GM19099 (cell line): ENCODE measurements at regions not wholly inside any gene's neighbourhood (a gene's known extent, or its start where the extent isn't known, plus 50 kb on each side); places are given as distances from the start of the nearest gene placed in this dataset.

Source experiments
- POLR2A ChIP-seq: IDR thresholded peaks from 3 replicates; pipeline ENCODE4 v1.6.1; 2011; ENCODE audit warnings: low read depth; ENCODE audit not compliant: insufficient read length; ENCODE audit errors: extremely low read depth

DNA sequence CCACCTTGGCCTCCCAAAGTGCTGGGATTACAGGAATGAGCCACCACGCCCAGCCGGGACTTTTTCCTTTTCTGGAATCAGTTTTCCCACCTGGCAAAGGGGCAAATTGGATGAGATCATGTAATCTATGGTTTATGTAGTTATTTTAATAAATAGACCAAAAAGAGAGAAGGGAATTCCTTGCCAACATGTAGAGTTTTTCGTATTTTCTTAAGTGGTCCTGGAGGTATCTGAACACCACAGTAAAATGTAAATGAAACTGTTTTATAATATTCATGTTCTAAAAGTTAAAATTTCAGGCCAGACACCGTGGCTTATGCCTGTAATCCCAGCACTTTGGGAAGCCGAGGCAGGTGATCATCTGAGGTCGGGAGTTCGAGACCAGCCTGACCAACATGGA is 185.1 kb upstream of the ZNF217 start:
- no peak for TF ChIP-seq POLR2A

DNA sequence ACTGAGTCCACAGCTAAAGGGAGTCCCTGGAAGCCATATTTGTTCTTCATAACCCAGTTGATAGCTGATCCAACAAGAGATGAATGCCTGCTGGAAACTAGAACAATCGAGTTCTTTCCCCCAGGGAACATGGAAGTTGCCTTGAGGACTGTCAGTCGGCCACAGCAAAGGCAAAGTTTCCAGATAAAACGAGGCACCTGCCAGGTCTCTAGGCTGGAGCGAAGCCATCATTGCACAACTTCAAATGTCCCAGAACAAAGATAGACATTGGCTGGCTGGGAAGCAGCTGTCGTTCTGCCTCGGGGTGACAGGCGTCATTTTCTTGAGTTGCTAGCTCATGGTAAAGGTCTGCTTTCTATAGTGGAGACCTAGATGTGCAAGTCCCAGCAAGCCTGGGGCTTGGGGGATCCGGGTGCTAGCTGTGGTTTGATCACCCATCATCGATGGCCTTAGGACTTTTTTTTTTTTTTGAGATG is 184.4 kb upstream of the ZNF217 start:
- no peak for TF ChIP-seq POLR2A

DNA sequence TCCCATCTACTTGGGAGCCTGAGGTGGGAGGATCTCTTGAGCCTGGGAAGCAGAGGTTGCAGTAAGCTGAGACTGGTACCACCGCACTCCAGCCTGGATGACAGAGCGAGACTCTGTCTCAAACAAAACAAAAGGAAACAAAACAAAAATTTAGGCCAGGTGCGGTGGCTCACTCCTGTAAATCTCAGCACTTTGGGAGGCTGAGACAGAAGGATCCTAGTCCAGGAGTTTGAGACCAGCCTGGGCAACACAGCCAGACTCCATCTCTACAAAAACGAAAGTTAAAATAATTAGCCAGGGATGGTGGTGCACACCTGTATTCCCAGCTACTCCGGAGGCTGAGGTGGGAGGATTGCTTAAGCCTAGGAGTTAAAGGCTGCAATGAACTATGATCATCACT is 183.2 kb upstream of the ZNF217 start:
- TF ChIP-seq POLR2A = no peak

DNA sequence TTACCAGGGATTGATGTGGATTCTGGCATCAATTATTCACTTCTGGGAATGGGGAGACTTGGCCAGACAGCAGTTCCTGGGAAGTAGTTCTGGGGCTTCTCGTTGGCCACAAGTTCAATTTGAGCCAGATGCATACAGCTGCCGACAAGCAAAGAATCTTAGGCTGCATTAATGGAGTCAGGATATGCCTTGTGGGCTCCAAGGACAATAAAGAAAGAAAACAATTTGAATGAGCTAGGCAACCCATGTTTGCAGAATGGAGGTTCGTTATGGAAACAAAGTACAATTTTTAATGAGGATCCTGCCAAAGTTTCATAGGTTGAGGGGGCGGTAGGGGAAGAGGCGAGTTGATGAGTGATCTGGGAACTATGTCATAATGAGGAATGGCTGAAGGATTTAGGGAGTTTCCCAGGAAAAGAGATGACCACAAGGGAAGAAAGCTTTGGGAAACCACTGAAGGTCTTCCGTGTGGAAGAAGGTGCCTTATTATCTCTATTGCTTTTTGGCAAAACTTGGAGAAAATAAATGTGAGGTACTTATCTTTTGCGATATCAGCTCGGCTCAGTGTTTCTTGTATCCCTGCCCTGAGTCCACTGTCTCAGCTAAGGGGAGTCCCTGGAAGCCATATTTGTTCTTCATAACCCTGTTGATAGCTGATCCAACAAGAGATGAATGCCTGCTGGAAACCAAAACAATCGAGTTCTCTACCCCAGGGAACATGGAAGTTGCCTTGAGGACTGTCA is 181.0 kb upstream of the ZNF217 start:
- TF ChIP-seq POLR2A = no peak

DNA sequence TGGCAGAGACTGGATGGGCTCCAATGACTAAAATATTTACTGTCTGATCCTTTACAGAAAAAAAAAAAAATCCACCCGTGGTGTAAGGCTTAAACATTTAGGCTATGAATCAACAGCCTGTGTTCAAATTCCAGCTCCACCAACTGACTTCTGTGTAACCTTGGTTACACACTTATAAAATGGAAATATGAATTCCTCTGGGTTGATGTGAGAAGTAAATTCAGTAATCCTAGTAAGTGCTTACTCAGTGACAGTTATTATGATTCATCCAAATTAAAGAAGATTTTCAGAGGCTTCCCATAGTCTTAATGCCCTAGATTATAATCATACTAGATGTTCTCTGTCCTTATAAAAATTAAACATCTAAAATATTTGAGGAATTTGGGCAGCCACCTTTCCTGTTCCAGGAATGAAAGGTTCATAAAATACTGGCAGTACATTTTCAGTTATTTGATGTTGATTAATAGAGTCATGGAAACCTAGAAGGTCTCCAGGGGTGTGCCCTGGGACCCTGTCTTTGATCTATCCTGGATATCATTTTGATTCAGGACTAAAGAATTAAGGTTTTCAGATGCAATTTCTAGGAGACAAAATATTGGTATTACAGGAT is 180.3 kb upstream of the ZNF217 start:
- TF ChIP-seq POLR2A = no peak

DNA sequence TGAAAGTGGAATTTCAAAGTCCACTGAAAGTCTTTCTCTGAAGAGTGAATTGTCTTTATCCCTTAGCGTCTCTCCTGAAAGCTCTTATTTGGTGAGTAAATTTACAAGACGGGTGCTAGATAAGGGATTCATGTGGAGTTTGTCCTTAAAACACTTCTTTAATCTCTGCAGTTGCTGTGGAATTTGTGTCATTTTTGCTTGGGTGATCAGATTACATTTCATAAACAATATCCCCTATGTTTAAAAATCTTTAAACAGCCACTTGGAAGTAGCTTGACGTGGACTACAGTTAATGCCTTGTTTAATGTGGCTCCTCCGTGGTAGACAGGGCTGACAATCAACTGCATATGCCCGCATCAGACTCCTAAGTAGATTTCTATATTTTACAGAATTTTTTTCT is 175.4 kb upstream of the ZNF217 start:
- no peak for TF ChIP-seq POLR2A

DNA sequence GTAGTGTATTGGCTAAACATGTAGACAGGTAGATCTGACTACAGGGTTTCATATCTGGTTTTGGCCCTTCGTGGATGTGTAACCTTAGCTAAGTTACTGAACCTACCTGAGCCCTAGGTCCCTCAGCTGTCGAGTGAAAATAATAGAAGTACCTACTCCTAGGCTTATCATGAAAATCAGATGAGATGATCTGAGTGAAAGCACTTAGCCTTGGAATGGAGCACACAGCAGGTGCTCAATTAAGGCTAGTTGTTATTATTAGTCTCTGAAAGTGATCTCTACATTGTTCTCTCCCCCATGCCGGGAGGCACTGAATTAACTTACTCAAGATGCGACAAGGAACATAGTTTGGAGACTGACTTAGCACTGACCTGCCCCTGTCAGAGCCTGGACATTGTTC is 174.7 kb upstream of the ZNF217 start:
- no peak for TF ChIP-seq POLR2A

DNA sequence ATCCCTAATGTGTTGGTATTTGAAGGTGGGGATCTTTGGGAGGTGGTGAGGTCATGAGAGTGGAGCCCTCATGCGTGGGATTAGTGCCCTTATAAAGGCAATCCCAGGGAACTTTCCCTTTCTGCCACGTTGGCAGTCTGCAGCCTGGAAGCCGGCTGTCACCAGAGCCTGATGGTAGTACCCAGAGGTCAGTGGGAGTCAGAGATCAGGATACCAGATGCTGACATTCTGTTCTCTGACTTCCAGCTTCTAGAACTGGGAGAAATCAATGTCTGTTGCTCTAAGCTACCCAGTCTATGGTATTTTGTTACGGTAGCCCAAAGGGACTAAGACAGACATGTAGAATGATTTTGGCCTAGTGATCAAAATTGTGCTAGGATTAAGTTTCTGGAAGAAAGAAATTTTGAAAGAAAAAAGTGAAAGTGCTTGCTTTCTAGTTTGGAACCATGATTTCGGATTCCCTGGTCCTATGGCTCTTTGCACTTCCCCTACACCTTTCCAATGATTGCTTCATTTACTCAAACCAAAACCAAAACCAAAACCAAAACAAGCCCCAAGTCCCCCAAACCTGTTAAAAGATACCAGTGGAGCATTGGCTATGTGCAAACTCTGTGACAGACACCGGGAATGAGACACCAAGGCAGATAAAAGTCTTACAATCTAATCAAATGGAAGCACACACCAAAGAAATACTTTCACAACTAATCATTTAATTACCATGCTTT is 173.7 kb upstream of the ZNF217 start:
- no peak for TF ChIP-seq POLR2A

DNA sequence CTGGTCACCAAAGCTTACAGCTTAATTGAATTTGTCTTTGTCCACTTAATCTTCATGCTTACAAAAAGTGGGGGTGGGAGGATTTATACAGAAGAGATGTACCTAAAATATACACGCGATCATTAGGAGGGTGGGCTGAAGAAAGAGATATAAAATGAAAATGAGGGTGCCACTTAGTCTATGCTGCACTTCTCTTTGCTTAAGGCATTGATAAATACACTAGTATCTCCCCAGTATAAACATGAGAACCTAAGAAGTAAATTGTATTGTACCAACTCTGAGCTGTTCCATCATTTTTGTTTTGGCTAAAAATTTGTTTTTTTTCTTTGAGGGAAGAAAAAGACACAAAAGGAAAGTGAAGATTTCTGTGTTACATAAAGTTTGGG is 170.8 kb upstream of the ZNF217 start:
- no peak for TF ChIP-seq POLR2A

DNA sequence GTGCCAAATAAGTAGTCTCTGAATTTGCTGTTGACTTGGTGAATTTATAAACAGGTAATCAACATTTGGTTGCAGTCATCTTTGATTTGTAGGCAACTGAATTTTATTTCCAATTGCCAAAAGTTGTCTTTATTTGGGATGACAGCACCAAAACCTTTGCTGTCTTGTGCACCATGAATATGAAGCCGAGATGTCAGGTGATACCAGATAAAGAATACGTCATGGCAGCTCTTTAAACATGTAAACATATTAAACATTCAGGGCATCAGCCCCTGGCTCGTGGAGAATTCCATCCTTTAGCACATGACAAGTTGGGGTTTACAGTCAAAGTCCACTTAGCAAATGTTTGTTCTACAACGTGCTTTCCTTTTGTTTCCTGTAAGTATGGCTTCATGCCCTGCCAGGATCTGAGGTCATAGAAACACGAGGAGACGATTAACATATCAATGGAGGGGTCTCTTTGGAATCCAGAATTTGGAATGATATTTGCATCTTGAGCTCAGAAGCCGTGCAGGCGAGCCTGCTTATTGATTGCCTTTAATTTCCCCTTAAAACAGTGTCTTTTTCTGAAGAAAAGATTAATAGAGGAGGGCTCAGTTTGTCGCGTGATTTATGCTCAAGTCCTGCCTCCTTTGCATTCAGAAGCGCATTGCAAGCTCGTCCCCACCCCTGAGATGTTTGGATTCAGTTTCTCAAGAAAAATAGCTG is 170.2 kb upstream of the ZNF217 start:
- no peak for TF ChIP-seq POLR2A

DNA sequence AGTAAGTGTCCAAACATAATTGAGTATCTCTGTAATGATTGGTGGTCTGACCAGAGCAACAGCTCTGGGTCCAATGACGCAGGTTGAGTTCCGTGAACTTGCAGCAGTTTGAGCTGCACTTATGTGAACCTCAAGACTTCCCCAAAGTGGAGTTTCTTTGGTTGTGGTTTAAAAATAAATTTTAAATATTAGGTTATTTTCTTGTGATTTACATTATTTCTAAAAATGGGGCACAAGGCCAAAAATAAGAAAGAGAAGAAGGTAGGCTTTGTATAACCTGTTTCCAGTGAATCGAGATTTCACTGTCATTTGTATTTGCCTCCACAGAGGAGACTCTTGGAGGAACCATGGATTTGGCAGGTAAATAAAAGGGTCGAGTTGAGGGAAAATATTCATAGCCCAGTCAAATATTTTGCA is 166.4 kb upstream of the ZNF217 start:
- no peak for TF ChIP-seq POLR2A

DNA sequence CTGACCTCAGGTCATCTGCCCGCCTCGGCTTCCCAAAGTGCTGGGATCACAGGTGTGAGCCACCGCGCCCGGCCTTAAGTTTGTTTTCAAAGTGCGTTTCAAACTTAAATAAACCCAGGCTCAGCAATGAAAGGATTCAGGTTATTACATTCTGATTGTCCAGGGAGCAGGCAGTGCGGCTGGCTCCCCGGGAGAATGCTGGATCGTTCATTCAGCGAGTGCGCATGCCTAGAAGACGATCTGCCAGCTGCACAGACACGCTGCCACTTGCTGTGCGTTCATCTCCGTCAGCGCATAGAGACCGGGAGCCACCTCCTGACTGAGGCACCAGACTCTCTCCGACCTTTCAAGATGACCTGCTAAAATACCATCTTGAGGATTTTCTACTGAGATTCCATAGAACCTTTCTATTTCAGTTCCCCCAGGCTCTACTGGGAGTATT is 163.9 kb upstream of the ZNF217 start:
- TF ChIP-seq POLR2A = no peak

DNA sequence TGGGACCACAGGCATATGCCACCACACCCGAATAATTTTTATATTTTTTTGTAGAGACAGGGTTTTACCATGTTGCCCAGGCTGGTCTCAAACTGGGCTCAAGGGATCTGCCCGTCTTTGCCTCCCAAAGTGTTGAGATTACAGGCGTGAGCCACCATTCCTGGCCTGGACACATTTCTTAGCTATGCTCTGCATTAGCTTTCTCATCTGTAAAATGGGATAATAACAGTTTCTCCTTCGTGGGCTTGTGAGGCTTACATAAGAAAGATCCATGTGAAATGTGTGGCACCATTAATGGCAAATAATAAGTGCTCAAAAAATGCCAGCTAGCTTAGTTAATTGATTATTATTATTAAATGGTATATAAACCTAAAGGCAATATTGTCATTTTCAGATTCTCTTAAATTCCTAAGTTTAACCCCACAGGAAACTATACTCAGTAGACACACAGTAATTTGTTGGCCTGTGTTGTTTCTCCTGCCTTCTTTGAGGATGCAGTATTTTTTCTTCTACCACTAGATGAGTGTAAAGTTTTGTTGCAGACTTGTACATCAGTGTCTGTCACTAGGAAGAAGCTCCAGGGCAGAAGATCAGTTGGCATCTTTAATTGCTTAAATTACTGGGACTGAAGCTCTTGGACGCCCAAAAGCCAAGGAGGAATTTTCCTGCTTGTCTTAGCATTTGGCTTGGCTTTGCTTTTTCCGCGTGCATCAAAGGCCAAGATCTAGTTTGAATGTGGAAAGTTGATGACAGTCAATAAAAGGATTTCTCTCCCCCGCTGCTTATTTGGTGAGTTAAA is 162.3 kb upstream of the ZNF217 start:
- TF ChIP-seq POLR2A = no peak

DNA sequence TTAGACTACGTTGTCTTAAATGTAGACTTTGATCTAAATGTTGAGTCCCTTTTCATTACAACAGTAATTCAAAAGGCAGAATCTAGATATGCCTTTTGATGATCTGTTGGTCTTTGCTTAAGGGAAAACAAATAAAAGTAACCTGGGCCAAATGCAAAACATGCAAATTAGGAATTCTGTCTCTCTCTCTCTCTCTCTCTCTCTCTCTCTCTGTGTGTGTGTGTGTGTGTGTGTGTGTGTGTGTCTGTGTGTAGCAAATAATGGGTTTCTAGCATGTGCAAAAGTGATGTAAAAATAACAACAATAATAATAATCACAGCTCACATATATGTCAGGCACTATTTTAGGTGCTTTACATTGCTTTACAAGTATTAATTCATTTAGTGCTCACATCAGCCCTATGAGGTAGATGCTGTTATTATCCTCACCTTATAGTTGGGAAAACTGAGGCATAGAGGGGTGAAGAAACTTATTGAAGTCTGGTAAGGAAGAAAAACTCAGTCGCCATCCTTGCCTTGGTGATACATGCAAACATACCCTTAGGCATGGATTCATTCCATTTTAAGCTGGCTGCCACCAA is 160.3 kb upstream of the ZNF217 start:
- TF ChIP-seq POLR2A = no peak
